HG03520 (cell line): ENCODE measurements at regions not wholly inside any gene's neighbourhood (a gene's known extent, or its start where the extent isn't known, plus 50 kb on each side); places are given as distances from the start of the nearest gene placed in this dataset.
A peak's percentile ranks its signal among the peaks of the same experiment; 100 is the strongest.

Source experiments
- ATAC-seq: cut with Tn5 transposase; IDR thresholded peaks from one replicate; pipeline ENCODE4 v1.9.1; 2021; ENCODE audit warnings: mild to moderate bottlenecking, moderate library complexity; ENCODE audit not compliant: unreplicated experiment

DNA sequence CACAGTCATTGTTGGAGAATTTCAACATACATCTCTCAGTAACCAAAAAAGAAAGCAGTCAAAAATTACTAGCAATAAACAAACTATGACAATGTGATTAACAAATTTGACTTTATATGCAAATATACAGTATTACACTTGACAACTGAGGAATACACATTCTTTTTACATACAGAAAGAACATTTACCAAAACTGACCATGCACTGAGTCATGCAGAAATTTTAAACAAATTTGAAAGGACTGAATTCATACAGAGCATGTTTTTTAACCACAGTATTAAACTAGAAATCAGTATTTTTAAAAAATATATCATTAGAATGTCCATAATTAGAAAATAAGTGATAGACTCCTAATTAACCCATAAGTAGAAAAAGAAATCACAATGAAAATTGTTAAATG lies 420.1 kb downstream of the TBC1D4 start:
- no peak for ATAC-seq

DNA sequence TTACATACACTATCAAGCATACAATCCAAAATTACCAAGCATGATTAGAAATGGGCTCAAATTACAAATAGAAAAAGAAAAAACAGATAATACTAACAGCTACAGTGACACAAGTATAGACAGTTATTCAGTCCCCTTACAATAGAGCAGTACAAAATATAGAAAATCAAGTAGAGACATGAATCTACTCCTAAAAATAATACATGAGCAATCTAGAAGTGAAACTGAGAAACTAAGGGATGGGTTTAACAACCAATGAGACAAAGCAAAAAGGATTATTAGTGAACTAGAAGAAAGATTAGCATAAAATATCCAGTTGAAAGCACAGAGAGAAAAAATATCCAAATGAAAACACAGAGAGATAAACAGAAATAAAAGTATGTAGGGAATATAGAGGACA lies 426.7 kb downstream of the TBC1D4 start:
- peak; percentile 75 for ATAC-seq

DNA sequence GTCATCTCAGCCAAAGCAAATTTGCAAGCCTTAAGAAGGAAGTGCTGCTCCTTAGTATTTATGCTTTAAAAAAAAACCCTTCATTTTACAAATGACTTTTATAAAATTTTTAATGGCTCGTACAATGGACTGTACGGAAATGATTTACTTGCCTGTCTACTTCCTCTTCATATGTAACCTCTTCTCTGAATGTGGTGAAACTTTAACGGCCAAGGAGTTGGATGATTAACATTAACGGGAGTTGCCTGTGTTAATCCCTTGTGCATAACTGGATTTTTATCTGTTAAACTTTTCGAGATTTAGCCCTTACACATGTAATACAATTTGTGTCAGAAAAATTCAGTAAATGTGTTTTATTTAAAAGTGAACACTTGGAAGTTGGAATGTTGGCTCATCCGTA lies 429.4 kb downstream of the TBC1D4 start:
- ATAC-seq: no peak

DNA sequence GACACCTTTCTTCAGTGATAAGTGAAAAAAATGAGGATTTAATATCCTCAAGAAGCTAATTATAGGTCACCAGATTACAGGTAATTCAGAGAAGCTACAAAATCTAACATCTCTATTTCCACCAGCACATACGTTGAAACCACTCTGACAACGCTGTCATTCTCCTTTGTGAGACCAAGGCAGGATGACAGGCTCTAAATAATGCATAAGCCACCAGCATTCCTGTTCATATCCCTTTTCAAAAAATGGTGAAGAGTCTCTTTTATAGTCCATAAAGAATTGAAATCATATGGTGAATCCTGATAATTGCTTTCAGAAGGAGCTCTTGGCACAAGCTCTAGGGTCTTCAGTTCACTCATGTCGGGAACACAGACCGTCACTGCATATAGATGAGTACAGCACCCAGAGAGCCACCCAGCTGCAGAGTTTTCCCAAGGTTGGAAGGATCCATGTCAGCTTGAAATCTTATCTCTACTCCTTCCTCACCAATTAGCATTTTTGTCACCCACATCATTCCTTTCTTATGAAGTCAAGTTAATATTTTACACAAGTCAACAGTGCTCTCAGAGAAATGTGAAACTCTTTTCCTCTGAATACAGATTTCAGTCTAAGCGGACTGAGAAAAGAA lies 431.4 kb downstream of the TBC1D4 start:
- ATAC-seq: no peak

DNA sequence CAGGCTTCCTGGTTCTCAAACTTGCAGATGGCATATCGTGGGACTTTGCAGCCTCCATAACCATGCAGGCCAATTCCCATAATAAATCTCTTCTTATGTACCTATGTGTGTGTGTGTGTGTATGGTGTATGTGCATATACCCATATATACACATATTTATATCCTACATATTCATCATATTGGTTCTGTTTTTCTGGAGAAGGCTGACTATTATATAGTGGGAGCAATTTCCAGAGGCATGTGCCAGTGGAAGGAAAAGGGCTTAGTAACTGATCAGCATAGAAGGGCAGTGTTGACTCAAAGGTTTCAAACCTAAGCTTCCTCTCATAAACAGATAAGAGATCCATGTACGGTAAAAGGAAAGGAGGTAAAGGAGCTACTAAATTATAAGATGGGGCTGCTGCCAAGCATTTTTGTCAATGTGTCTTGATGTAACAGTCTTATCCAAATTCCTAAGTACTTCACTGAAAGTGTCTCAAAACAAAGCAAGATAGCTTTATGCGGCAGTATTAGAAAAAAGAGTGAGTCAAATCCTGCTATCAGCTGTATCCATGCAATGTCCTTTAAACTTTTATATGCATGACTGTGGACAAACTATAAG lies 432.1 kb downstream of the TBC1D4 start:
- ATAC-seq: no peak

DNA sequence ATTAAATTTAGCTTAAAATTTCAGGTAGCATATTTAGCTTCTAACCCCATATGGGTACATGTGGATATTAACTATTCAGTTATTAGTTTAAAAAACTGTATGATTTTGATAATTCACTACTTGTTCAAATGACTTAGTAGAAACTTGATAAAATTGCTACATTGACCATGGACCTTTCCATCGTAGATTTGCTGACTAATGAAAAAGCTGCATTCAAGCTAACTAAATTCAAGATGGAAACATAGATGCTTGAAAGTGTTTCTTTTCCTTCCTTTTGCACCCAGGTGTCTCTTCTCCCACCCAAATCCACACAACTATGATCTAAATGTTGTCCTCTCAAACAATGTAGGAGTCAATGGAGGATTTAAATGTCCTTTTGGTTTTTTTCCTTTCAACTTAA lies 439.2 kb downstream of the TBC1D4 start:
- no peak for ATAC-seq

DNA sequence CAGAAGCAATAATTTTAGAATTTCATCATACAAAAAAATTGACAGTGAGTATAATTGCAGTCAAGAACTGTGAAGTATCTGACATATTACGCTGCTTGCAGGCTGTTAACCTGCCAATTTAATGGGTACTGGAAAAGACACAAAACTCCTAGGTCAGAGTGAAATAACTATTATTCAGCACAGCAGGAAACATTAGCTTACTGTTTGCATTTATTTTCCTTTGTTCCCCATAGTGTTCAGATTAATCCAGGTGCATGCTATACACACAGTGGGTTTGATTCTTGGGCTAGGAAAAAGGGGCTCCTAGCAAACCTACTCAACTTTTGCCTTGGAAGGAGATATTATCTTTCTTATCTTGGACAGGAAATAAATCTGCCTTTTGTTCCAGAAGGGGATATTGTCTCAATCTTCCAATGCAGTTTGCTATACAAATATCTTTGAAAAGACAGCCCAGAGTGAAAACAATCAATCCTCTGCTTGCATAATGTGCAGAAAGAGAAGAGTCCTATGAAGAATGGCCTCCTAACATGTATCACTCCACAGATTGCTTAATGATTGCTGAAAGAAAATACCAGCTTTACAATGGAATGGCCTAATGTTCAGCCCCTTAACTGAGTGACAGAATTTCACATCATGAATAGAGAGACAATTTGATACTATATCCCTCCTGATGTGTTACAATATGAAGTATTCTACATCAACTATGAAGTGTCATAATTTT lies 443.4 kb downstream of the TBC1D4 start:
- no peak for ATAC-seq

DNA sequence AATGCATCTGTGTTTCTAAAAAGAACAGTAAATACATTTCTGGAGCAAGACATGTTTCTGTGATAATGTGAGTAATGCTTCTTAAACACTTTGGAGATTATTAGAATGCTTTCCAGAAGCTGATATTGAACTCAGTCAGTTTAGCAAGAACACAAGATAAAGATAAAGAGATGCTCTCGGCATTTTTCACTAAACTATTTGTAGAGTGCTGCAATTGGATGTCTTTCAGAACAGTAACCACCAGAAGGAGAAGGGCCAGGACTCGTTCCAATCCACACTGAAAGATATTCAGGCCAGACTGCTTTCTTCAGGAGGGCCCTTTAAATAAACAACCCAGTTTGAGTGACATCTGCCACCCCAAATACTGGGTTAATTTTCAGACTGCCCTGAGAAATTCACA lies 456.0 kb downstream of the TBC1D4 start:
- ATAC-seq: no peak

DNA sequence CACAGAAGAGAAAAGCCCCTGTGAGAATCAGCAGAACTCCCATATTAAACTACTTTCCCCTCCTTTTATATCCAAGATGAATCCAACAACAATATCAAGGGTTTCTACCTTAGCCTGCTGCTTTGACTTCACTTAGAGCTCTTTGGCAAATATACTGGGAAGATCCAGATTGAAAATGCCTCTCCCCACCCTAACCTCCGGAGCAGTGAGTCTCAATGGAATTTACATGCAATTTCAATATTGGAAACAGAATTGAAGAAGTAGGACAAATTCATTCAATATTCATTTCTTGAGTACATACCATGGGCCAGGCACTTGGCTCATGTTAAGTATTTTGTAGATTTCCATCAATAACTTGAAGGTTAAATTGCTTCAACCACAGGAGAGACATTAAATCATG lies 457.4 kb downstream of the TBC1D4 start:
- ATAC-seq: no peak

DNA sequence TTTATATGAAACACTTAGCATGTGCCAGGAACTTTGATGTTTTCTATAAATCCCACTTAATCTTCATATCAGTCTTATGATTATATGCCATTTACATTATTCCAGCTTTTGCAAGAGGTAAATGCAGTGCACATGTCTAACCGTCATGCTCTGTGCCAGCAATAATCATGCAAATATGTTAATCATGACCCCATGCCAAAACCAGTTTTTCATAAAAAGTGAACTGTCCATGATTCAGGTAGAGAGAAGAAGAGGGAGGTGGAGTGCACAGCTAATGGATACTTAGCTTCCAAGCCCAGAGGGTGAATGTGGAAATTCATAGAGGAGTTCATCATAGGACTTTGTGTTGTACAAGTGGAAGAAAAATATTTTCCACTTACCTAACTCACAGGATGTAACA lies 458.4 kb downstream of the TBC1D4 start:
- ATAC-seq: no peak

DNA sequence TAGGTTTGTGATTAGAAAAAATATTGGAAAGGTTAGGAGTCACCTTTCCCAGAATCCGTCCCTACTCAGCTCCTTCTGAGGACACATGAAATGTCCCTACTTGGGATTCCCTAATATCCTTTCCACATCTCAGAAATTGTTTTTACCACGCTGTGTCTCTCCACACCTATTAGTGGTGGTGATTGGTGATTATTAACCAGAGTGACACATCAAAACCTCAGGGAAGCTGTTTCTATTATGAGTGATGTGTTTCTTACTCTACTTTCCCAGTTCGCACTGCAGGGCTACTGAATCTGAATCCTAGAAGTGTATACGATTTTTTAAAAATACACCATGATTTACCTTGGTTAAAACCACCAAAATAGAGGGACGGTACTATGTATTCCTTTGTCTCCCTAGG lies 460.8 kb downstream of the TBC1D4 start:
- no peak for ATAC-seq

DNA sequence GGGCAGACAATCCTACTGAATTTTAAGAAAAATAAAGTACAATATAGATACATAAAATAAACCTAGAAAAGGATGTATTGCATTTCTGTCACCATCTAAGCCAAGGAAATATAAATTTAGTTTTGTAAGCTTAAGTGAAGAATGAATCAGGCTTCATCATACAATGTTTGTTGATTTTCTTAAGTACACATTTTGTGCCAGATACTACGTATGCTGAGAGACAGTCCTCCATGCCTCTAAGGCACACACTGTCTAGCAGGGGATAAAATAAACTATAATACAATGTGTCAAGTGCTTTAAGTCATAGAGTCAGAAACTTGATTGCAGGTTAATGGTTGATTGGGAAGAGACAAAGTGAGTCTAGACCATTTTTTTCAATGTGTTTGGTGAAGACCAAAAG lies 465.7 kb downstream of the TBC1D4 start:
- no peak for ATAC-seq

DNA sequence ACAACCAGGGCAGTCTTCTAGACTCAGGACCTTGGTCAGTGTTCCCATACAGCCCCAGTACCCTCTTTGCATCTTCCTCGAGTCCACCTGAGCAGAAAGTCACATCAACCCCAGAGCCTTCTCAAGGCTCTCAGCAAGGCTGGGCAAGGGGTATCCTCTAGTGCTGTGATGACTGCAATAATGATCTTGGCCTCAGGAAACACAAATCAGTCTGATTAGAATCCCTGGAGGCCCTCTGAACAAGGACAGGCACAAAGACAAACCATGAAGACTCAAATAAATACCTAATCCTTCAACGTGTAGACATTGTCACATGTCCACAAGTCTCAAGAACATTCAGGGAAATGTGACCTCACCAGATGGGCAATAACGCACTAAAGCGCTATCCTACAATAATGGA lies 468.2 kb downstream of the TBC1D4 start:
- no peak for ATAC-seq

DNA sequence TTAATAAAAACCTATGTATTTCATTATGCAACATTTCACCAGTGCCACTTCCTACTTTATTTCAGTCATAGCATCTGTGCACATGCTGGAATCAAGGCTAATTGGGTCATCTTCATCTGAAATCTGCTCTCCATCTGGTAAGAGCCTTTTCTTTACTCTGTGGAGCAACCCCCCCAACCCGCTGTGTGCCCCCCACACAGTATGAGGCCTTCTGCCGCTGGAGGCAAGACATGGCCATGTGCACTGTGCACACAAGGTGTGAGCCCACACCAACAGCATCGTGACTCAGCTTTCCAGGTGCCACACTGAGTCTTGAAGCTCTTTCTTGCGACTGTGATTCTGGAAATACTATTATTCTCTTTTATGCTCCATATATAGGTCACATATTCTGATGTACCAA lies 471.0 kb downstream of the TBC1D4 start:
- ATAC-seq: no peak

DNA sequence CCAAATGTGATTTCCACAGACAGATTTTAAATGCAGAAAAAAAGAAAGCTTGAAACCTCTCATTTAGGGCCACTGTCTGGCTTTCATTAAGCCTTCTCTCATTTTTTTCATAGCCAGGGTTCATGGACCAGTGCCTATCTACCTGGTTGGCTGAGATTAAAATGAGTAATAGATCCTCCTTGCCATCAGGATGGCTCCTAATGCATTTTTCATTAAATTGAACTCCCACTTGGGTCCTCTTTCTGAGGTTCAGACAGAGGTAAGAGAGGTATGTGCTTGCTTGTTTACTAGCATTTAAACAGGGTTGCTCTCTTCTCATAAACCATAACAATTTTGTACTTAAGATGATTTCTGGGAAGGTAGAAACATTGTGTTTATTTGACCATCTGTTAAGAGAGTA lies 473.0 kb downstream of the TBC1D4 start:
- ATAC-seq: no peak

DNA sequence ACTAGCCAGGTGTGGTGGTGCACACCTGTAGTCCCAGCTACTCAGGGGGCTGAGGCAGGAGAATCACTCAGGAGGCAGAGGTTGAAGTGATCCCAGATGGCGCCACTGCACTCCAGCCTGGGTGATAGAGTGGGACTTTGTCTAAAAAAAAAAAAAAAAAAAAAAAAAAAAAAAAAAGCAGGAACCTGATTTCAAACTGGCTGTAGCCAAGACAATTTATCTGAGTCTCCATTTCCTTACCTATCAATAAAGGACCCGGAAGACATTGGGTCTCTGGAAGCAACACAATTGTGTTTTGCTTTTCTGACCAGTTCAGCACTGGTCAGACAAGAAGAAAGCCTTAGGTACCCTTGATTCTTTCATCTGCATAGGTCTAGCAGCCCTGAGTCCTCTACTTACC lies 491.0 kb downstream of the TBC1D4 start:
- ATAC-seq: no peak

DNA sequence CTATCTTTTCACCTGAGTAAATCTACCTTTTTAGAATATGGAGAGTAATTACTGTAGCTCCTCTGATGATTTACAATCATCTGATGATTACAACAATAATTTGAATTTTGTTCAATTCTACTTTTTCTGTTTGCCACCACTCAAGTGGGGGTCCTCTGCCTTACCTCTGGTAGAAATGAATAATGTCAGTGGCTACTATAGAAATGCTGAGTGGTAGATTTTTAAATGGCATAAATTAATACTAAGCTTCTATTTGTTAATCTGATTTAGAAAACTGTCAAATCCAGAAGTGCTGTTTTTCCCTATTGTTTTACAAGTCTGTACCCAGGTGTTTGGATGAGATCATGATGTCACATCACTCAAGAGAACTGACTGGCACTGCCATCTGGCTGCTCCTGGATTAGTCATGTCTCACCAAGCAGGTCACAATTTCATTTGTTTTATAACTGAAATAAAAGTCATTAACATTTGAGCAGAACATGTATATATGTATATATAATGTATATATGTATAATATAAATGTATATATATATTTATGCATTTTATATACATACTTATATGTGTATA lies 494.8 kb downstream of the TBC1D4 start:
- ATAC-seq: no peak

DNA sequence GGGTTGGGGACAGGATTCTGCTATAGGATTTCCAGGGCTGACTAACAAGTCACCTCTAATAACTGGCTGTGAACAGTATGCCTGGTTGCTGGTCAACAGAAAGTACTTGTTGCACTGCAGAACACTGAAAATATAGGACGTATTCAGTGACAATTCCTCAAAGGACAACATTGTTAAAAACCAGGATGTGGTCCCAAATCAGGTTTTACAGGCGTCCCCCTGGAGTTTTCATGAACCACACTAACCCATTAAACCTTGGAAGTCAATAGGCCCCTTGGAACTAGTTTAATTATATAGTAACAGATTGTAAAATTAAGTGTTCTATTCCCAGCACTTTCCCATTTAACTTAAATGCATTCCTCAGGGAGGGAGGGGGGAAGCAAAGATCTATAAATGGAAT lies 495.4 kb downstream of the TBC1D4 start:
- no peak for ATAC-seq

DNA sequence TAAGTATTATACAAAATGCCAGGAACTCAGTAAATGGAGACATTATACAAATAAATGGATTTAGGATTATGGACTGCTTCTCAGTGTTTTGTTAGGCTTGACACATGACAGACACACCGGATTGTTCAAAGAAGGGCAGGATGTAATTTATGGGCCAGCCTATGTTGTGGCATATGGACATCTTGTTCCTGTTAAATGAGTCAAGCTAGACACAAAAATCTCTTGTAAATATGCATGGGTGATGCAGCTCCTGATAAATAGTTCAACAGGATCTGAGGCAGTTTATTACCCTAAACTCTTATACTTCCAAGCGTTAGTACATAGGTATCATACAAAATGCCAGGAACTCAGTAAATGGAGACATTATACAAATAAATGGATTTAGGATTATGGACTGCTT lies 502.3 kb downstream of the TBC1D4 start:
- ATAC-seq: no peak

DNA sequence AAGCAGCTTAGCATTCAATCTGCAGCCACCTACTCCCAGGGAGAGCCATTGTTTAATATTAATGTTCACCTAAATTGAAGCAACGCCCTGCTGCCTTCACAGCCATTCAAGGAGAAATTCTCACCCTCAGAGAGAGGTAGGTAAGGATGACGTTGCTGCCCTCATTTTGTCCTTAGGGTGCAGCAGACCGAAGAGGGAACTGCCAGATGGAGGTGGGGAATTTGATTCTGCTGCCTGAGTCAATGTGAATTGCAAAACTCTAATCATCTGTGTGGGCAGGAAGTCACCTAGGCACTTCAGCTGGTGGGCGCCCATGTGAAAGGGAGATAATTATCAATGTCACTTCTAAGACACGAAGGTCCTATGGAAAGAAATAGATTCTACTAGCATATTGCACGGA lies 503.4 kb downstream of the TBC1D4 start:
- ATAC-seq: no peak

DNA sequence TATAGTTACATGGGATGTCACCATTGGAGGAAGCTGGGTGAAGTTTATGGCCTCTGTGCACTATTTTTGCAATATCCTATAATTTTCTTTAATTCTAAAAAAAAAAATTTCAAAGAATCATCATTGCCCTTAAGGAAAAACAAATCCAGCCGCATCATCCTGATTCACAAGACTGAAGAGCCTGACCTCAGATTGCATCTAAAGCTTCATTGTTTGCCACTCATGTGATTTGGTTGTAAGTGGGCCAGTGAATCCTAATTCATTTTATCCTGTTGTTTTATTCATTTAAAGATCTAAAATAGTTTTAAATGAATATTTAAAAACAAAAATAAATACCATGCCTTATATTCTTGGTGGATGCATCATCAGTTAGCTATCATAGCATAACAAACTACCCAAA lies 504.5 kb downstream of the TBC1D4 start:
- no peak for ATAC-seq

DNA sequence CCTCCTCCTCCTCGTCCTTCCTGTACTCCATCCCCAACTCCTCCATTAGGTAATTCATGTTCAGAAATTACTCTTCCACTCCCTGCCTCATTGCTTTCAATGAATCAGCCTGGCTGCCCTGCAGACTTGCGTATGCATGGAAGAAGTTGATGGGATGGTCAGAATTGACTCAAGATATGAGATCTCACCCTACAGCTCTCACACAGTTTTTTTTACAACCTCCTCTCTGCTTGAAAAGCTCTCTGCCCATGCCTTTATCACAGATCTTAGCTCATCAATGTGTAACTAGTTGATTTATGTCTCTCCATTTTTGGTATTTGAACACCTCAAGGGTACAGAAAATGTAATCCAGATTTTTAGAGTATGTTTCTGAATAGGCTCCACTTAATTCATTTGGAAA lies 506.9 kb downstream of the TBC1D4 start:
- ATAC-seq: no peak
